ENCODE measurements at regions not wholly inside any gene's neighbourhood (a gene's known extent, or its start where the extent isn't known, plus 50 kb on each side); places are given as distances from the start of the nearest gene placed in this dataset.

GRCh38 chr12:91565246-91565645 lies 382.6 kb upstream of the DCN start:
- DNase-seq = no peak

- no peak for DNase-seq
These were observed 380.6 kb upstream of the DCN start for GRCh38 chr12:91563011-91563765.

GRCh38 chr12:91562476-91562875 lies 379.9 kb upstream of the DCN start:
- DNase-seq = peak; percentile 38

GRCh38 chr12:91561958-91562325 lies 379.3 kb upstream of the DCN start:
- DNase-seq = no peak

- DNase-seq = no peak
These were observed 378.8 kb upstream of the DCN start for GRCh38 chr12:91561301-91561957.

- DNase-seq = no peak
These were observed 374.3 kb upstream of the DCN start for GRCh38 chr12:91556909-91557308.

- DNase-seq = no peak
These were observed 373.1 kb upstream of the DCN start for GRCh38 chr12:91555436-91556415.

- no peak for DNase-seq
These were observed 369.3 kb upstream of the DCN start for GRCh38 chr12:91551927-91552326.

- no peak for DNase-seq
These were observed 368.6 kb upstream of the DCN start for GRCh38 chr12:91551242-91551641.

- no peak for DNase-seq
These were observed 360.0 kb upstream of the DCN start for GRCh38 chr12:91542666-91543065.

- no peak for DNase-seq
These were observed 359.4 kb upstream of the DCN start for GRCh38 chr12:91542067-91542466.

- DNase-seq = no peak
These were observed 355.8 kb upstream of the DCN start for GRCh38 chr12:91538418-91538817.

GRCh38 chr12:91533366-91533765 lies 350.7 kb upstream of the DCN start:
- no peak for DNase-seq

GRCh38 chr12:91529829-91530228 lies 347.2 kb upstream of the DCN start:
- no peak for DNase-seq

GRCh38 chr12:91523831-91524230 lies 341.2 kb upstream of the DCN start:
- DNase-seq = no peak

GRCh38 chr12:91516695-91517047 lies 334.1 kb upstream of the DCN start:
- DNase-seq = no peak

GRCh38 chr12:91515944-91516694 lies 333.5 kb upstream of the DCN start:
- no peak for DNase-seq

GRCh38 chr12:91513313-91513712 lies 330.7 kb upstream of the DCN start:
- no peak for DNase-seq

GRCh38 chr12:91511795-91512420 lies 329.3 kb upstream of the DCN start:
- DNase-seq = no peak

GRCh38 chr12:91507754-91508153 lies 325.1 kb upstream of the DCN start:
- DNase-seq = no peak

- no peak for DNase-seq
These were observed 323.8 kb upstream of the DCN start for GRCh38 chr12:91506452-91506851.

- DNase-seq = no peak
These were observed 322.4 kb upstream of the DCN start for GRCh38 chr12:91505006-91505405.

All from CD4-positive, alpha-beta T cell treated with Interleukin-4 for 4 hours (primary cell).